Spleen (tissue), 7 donors: ENCODE measurements at regions not wholly inside any gene's neighbourhood (a gene's known extent, or its start where the extent isn't known, plus 50 kb on each side); places are given as distances from the start of the nearest gene placed in this dataset.

Experiments used
- CTCF ChIP-seq, 11 experiments: fragments of 200-600 bp in 7 of 11; fragments of 450-650 bp in 4 of 11; sonication (generic) in 4 of 11; IDR thresholded peaks in 8 of 11; conservative IDR thresholded peaks in 3 of 11; 1 replicate in 7 of 11; 2 replicates in 4 of 11; pipeline versions ENCODE4 v1.4.0 to v1.8.0; 2016 to 2021; ENCODE audit warnings: antibody characterized with exemption in 11 of 11, inconsistent platforms in 4 of 11, mild to moderate bottlenecking in 1 of 11
- POLR2AphosphoS5 ChIP-seq, 3 donors: sonication (generic); formaldehyde crosslinking; IDR thresholded peaks; one replicate each; pipeline ENCODE4 v1.5.1; 2017; ENCODE audit warnings: antibody characterized with exemption in 3 of 3
- donor health status: DM: no; HTN: no; CAD: no; lungs with moderate emphysema.
- donor health status: DM: no; HTN: no; CAD: no.
- donor health status: DM: no; HTN: no; CAD: no.

DNA sequence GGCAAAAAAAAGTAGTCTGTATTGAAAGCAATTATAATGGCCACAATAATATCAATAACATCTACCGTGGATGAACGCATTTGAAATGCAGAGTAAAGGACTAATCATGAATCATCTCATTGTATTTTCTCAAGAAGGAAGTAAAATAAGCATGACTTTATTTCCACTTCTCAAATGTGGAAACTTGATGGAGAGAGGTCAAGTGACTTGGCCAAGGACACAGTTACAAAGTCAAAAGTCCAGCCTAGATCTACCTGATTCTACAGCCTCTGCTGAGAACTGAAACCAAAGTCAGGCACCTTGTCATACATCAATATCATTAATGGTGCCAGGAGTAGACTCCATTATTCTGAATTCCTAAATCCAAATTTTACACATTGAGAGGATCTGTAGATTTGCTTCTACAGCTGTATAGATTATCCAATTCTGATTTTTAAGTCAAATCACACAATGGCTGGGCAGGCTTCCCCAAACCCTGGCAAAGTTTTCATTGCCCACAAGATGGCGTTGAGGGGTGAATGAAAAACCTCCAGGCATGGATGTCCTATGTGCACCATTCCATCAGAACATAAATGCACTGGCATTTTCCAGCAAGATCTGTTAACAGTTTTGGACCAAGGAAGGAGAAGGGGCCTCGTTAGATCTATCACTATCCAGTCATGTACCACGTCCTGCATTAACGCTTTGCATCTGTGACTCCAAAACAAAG is 423.1 kb downstream of the MAFB start:
- TF ChIP-seq CTCF (IDR thresholded peaks at IDR 0.05 in 8 of 11, conservative IDR thresholded peaks at IDR 0.05 in 3 of 11): peak in 7 of 11 experiments; percentile 8 to 58 (median 38)
- TF ChIP-seq POLR2AphosphoS5 (IDR thresholded peaks at IDR 0.05): no peak
